ENCODE measurements at regions not wholly inside any gene's neighbourhood (a gene's known extent, or its start where the extent isn't known, plus 50 kb on each side); places are given as distances from the start of the nearest gene placed in this dataset.

DNA sequence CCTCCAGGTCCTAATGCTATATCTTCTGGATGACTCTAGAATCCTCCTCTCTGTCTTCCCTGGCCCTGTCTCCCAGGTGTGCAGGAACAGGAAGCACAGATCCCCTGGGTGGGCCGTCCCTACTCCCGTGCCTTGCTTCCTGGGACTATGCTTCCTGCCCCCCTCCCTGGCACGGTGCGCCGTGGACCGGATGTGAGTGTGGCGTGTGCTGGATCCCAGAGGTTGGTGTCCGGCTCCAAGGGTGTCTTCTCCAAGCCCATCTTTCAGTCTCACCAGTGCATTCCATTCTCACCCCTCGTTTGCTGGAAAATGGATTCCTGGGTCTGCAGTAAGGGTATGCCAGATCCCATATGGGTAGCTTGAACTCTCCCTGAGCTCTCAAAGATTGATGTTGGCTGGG lies 144.4 kb upstream of the TWIST2 start:
- TF ChIP-seq CTCF (IDR thresholded peaks at IDR 0.05; ENCODE audit: low read length) = no peak
- no peak for TF ChIP-seq EZH2 (optimal IDR thresholded peaks at IDR 0.05; ENCODE audit: low read depth, low read length)
